ENCODE measurements at regions not wholly inside any gene's neighbourhood (a gene's known extent, or its start where the extent isn't known, plus 50 kb on each side); places are given as distances from the start of the nearest gene placed in this dataset.

GRCh38 chr3:107216711-107217110 lies 160.5 kb upstream of the CCDC54 start:
- no peak for DNase-seq
- no peak overlapping the region for H3K9ac ChIP-seq (ENCODE audit: insufficient read depth in 1 of 2, low read length in 2 of 2)
- no peak for ATAC-seq (ENCODE audit: insufficient read depth, low FRiP score)
- peak overlapping the region in 1 of 2 donors; percentile 23 for H3K27ac ChIP-seq (ENCODE audit: low read depth in 1 of 2, low read length in 1 of 2)
- TF ChIP-seq CTCF (IDR thresholded peaks at IDR 0.05; ENCODE audit: control extremely low read depth, extremely low read depth) = no peak
- H3K36me3 ChIP-seq (ENCODE audit: control insufficient read depth in 4 of 4, insufficient read depth in 4 of 4, low read length in 4 of 4) = no peaks in the 10 kb centered on the region
- 85 to 93% methylated on average over 3 of the region's 3 CpGs for WGBS, 2 donors
- no peaks in the 10 kb centered on the region for H3K9me3 ChIP-seq (ENCODE audit: control insufficient read depth in 4 of 4, insufficient read depth in 3 of 4, low read length in 3 of 4)
- no peak overlapping the region for H3K4me3 ChIP-seq
- no peaks in the 10 kb centered on the region for H3K27me3 ChIP-seq (ENCODE audit: control insufficient read depth in 3 of 3, insufficient read depth in 3 of 3, low read length in 2 of 3)
- H3K4me1 ChIP-seq (ENCODE audit: control insufficient read depth in 5 of 5, insufficient read depth in 5 of 5, low read length in 5 of 5) = peaks cover 0 to 15% (median 13%) of the 10 kb centered on the region in 5 donors

- no peaks in the 10 kb centered on the region for H3K27me3 ChIP-seq (ENCODE audit: control insufficient read depth in 3 of 3, insufficient read depth in 3 of 3, low read length in 2 of 3)
- DNase-seq (no peak), ATAC-seq (ENCODE audit: insufficient read depth, low FRiP score) (no peak)
- peaks cover 0 to 16% (median 13%) of the 10 kb centered on the region in 5 donors for H3K4me1 ChIP-seq (ENCODE audit: control insufficient read depth in 5 of 5, insufficient read depth in 5 of 5, low read length in 5 of 5)
- H3K9me3 ChIP-seq (ENCODE audit: control insufficient read depth in 4 of 4, insufficient read depth in 3 of 4, low read length in 3 of 4) = no peaks in the 10 kb centered on the region
- H3K9ac ChIP-seq (ENCODE audit: insufficient read depth in 1 of 2, low read length in 2 of 2) = no peak overlapping the region
- H3K36me3 ChIP-seq (ENCODE audit: control insufficient read depth in 4 of 4, insufficient read depth in 4 of 4, low read length in 4 of 4) = no peaks in the 10 kb centered on the region
- H3K27ac ChIP-seq (ENCODE audit: low read depth in 1 of 2, low read length in 1 of 2) = peak overlapping the region in 1 of 2 donors; percentile 23
- no peak for TF ChIP-seq CTCF (IDR thresholded peaks at IDR 0.05; ENCODE audit: control extremely low read depth, extremely low read depth)
- 92% methylated on average over 5 of the region's 5 CpGs for WGBS, 2 donors
- no peak overlapping the region for H3K4me3 ChIP-seq
Observed at GRCh38 chr3:107217172-107217571, 160.1 kb upstream of the CCDC54 start.

- Histone ChIP-seq H3K9me3 (ENCODE audit: control insufficient read depth in 4 of 4, insufficient read depth in 3 of 4, low read length in 3 of 4) (no peaks in the 10 kb centered on the region), H3K4me1 (ENCODE audit: control insufficient read depth in 5 of 5, insufficient read depth in 5 of 5, low read length in 5 of 5) (peaks cover 0 to 13% (median 5%) of the 10 kb centered on the region in 5 donors), H3K27me3 (ENCODE audit: control insufficient read depth in 3 of 3, insufficient read depth in 3 of 3, low read length in 2 of 3) (no peaks in the 10 kb centered on the region)
Observed at GRCh38 chr3:107218864-107219269, 158.4 kb upstream of the CCDC54 start.

More at GRCh38 chr3:107218864-107219269, 158.4 kb upstream of the CCDC54 start:
- Histone ChIP-seq H3K9ac (ENCODE audit: insufficient read depth in 1 of 2, low read length in 2 of 2) (no peak overlapping the region), H3K36me3 (ENCODE audit: control insufficient read depth in 4 of 4, insufficient read depth in 4 of 4, low read length in 4 of 4) (no peaks in the 10 kb centered on the region), H3K27ac (ENCODE audit: low read depth in 1 of 2, low read length in 1 of 2) (no peak overlapping the region), H3K4me3 (no peak overlapping the region)
- DNase-seq (no peak), ATAC-seq (ENCODE audit: insufficient read depth, low FRiP score) (no peak)
- no peak for TF ChIP-seq CTCF (IDR thresholded peaks at IDR 0.05; ENCODE audit: control extremely low read depth, extremely low read depth)
- WGBS, 2 donors = 89 to 90% methylated on average over 5 of the region's 5 CpGs
